Neural crest cell (in vitro differentiated cells): ENCODE measurements at regions not wholly inside any gene's neighbourhood (a gene's known extent, or its start where the extent isn't known, plus 50 kb on each side); places are given as distances from the start of the nearest gene placed in this dataset.

Experiments used
- DNase-seq: peaks from one replicate; pipeline ENCODE4 v3.0.0; 2021; ENCODE audit warnings: low read depth, mixed read lengths, low spot score
- H3K27ac Mint-ChIP-seq: one replicate; pipeline ENCODE4 v1.8.0; 2021; ENCODE audit warnings: mild to moderate bottlenecking, mixed read lengths; ENCODE audit not compliant: unreplicated experiment
- H3K27me3 Mint-ChIP-seq: 2 replicates; pipeline ENCODE4 v1.8.0; 2021; ENCODE audit warnings: low read depth, mild to moderate bottlenecking, mixed read lengths
- H3K36me3 Mint-ChIP-seq: 2 replicates; pipeline ENCODE4 v1.8.0; 2021; ENCODE audit warnings: low read depth, mild to moderate bottlenecking, mixed read lengths
- H3K4me1 Mint-ChIP-seq: 2 replicates; pipeline ENCODE4 v1.8.0; 2021; ENCODE audit warnings: mixed read lengths
- H3K4me3 Mint-ChIP-seq: one replicate; pipeline ENCODE4 v1.8.0; 2021; ENCODE audit warnings: mild to moderate bottlenecking, mixed read lengths
- H3K9me3 Mint-ChIP-seq: 2 replicates; pipeline ENCODE4 v1.8.0; 2021; ENCODE audit warnings: mixed read lengths
- TF ChIP-seq, protein P1 (sequence below): fragments of 200-600 bp; sonication (generic); conservative IDR thresholded peaks from 2 replicates; pipeline ENCODE4 v1.5.0; 2021; ENCODE audit warnings: antibody characterized with exemption, mild to moderate bottlenecking

DNA sequence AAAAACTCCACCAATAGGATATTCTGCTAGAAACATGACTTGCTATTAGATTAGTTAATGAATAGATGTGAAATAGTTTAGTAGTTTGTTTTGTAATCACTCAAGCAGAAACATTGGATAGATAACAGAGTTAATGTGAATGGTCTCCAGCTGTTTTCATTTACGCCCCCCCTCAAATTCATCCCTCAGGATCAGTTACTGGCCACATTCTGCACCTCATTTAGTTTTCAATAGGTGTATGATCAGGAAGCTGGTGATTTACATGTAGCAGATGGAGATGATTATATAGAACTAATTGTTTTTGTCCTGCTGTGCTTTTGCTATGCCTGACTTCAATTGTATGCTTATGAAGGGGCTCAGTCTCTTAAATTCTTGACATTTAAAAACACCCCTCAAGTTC, 759.0 kb downstream of the SLITRK6 start:
- no peak for DNase-seq
- H3K27ac Mint-ChIP-seq, result no peak overlapping the region
- H3K9me3 Mint-ChIP-seq, result peaks cover 5% of the 10 kb centered on the region
- no peaks in the 10 kb centered on the region for H3K4me1 Mint-ChIP-seq
- H3K27me3 Mint-ChIP-seq, result no peaks in the 10 kb centered on the region
- H3K36me3 Mint-ChIP-seq, result no peaks in the 10 kb centered on the region
- TF ChIP-seq, protein P1, sequence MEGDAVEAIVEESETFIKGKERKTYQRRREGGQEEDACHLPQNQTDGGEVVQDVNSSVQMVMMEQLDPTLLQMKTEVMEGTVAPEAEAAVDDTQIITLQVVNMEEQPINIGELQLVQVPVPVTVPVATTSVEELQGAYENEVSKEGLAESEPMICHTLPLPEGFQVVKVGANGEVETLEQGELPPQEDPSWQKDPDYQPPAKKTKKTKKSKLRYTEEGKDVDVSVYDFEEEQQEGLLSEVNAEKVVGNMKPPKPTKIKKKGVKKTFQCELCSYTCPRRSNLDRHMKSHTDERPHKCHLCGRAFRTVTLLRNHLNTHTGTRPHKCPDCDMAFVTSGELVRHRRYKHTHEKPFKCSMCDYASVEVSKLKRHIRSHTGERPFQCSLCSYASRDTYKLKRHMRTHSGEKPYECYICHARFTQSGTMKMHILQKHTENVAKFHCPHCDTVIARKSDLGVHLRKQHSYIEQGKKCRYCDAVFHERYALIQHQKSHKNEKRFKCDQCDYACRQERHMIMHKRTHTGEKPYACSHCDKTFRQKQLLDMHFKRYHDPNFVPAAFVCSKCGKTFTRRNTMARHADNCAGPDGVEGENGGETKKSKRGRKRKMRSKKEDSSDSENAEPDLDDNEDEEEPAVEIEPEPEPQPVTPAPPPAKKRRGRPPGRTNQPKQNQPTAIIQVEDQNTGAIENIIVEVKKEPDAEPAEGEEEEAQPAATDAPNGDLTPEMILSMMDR, result no peak
- H3K4me3 Mint-ChIP-seq, result no peak overlapping the region

DNA sequence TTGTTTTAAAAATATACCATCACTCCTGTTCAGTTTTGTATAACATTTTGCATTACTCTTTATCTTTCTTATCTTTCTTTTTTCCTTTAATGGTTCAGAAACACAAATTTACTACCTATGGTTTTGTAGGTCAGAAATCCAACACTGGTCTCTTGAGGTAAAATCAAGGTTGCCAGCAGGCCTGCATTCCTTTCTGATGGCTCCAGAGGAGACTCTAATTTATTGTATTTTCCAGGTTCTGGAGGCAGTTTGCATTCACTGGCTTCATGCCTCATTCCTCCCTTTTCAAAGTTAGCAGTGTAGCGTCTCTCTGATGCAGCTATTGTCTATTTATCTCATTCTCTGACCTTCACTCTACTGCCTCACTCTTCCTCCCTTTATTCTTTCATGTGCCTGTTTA, 767.4 kb downstream of the SLITRK6 start:
- H3K36me3 Mint-ChIP-seq, result peaks cover 6% of the 10 kb centered on the region
- peaks cover 13% of the 10 kb centered on the region for H3K9me3 Mint-ChIP-seq
- no peaks in the 10 kb centered on the region for H3K4me1 Mint-ChIP-seq
- TF ChIP-seq, protein P1, result no peak
- no peak for DNase-seq
- H3K4me3 Mint-ChIP-seq, result no peak overlapping the region
- H3K27ac Mint-ChIP-seq, result no peak overlapping the region
- no peaks in the 10 kb centered on the region for H3K27me3 Mint-ChIP-seq

DNA sequence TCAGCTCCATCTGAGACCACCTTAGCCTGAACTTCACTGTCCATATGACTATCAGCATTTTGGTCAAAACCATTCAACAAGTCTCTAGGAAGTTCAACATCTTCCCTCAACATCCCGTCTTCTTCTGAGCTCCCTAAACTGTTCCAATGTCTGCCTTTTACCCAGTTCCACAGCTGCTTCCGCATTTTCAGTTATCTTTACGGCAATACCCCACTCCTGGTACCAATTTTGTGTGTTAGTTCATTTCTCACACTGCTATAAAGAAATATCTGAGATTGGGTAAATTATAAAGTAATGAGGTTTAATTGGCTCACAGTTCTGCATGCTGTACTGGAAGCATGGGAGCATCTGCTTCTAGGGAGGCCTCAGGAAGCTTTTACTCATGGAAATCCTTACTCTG, 771.2 kb downstream of the SLITRK6 start:
- TF ChIP-seq, protein P1, result no peak
- Mint-ChIP-seq H3K4me3 (no peak overlapping the region), H3K27me3 (no peaks in the 10 kb centered on the region), H3K27ac (no peak overlapping the region), H3K4me1 (no peaks in the 10 kb centered on the region), H3K9me3 (peaks cover 12% of the 10 kb centered on the region), H3K36me3 (peaks cover 9% of the 10 kb centered on the region)
- no peak for DNase-seq

DNA sequence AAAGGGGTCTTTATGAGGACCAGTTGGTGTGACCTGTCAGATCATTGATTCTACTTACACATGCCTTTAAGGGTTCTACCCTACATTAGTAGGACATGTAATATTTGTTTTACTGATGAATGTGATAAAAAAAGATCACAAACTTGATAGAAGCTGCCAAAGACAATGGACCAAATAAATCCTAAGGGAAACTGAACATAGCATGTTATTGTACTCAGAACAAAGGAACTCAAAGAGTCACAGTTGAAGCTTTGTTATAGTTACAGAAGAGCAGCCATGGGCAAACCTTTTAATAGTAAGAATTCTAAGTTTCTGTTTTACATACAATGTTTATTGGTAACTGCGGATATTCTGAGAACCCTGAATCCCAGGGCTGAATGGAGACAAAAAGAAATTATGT, 780.1 kb downstream of the SLITRK6 start:
- Mint-ChIP-seq H3K9me3 (peaks cover under 1% of the 10 kb centered on the region), H3K27ac (no peak overlapping the region), H3K4me3 (no peak overlapping the region), H3K27me3 (no peaks in the 10 kb centered on the region), H3K4me1 (no peaks in the 10 kb centered on the region), H3K36me3 (peaks cover 2% of the 10 kb centered on the region)
- DNase-seq, result no peak
- TF ChIP-seq, protein P1, result no peak

DNA sequence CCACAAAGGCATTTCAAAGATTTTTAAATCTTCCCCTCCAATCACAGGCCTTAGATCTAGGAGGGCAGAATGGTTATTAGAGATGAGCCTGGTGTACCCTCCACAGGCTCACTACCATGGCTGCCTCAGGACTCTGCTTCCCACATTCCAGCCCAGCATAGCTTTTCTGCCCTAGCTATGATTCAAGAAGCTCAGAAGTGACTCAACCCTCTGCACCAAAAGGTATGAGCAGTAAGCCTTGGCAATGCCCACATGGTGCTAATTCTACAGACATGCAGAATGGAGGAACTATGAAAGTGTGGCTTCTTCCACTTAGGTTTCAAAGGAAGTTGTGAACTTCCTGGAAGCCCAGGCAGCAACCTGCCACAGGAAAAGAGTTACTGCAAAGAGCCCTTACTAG, 786.2 kb downstream of the SLITRK6 start:
- no peak overlapping the region for H3K27ac Mint-ChIP-seq
- H3K36me3 Mint-ChIP-seq, result no peaks in the 10 kb centered on the region
- no peak for DNase-seq
- H3K27me3 Mint-ChIP-seq, result no peaks in the 10 kb centered on the region
- peaks cover 9% of the 10 kb centered on the region for H3K9me3 Mint-ChIP-seq
- H3K4me3 Mint-ChIP-seq, result no peak overlapping the region
- TF ChIP-seq, protein P1, result no peak
- no peaks in the 10 kb centered on the region for H3K4me1 Mint-ChIP-seq

DNA sequence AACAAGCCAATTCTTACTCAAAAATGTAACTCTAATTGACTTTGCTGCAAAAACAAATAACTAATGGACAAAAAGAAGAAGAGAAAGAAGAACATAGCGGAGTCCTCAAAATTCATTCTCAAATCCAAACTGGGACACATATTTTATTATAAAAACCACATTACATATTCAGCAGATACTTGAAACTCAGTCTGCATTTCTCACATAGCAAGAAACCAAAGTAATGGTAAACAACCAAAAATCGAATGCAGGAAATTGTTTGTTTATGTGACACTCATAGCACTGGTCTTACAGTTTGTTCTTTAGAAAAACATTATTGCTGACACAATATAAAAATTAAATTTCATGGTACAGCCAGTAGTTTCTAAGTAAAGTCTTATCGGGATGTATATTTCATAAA, 789.8 kb downstream of the SLITRK6 start:
- no peaks in the 10 kb centered on the region for H3K36me3 Mint-ChIP-seq
- no peaks in the 10 kb centered on the region for H3K4me1 Mint-ChIP-seq
- H3K9me3 Mint-ChIP-seq, result peaks cover 11% of the 10 kb centered on the region
- TF ChIP-seq, protein P1, result no peak
- H3K27ac Mint-ChIP-seq, result no peak overlapping the region
- H3K4me3 Mint-ChIP-seq, result no peak overlapping the region
- no peak for DNase-seq
- H3K27me3 Mint-ChIP-seq, result no peaks in the 10 kb centered on the region
